RKO (cell line): ENCODE measurements at regions not wholly inside any gene's neighbourhood (a gene's known extent, or its start where the extent isn't known, plus 50 kb on each side); places are given as distances from the start of the nearest gene placed in this dataset.

ENCODE experiments used
- DNase-seq: peaks from one replicate; pipeline ENCODE4 v3.0.0-alpha.2; 2016; ENCODE audit warnings: low spot score

- DNase-seq: no peak
Observed at GRCh38 chr4:96691521-96691920, 851.6 kb downstream of the PDHA2 start.

DNA sequence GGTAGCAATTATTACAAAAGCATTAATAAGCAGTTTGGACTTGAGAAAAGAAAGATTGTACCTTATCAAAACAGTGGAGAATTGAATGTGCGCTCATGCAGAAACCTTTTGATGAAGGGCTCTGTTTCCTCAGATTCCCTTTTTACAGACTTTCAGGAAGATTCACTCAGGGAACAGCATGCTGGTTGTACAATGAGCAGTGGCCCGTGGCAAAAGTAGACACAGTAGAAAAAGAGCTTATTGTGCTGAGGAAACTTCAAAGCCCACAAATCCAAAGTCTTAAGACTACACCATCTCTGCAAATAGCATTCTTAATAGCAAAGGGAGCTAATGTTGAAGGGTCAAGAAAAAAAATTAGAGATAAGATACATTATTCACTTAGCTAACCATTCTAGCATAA lies 858.9 kb downstream of the PDHA2 start:
- DNase-seq: no peak

DNA sequence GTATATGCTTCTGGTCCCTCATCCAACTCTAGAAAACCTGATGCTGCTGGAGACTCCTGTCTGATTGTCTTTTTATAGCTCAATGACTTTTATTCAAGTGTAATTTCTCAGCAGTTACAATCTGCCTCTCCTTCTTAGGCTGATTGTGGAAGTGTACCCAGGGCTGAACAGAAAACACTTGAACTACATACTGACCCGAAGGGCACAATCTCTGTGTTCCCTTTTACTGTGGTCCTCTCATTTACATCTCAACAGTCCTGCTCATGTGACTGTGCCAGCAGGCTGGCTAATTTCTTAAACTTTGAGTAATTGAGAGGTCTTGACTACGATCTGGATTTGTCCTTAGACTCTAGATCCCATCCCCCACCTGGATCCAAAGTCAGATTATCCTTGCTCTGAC lies 863.4 kb downstream of the PDHA2 start:
- DNase-seq: no peak

GRCh38 chr4:96708766-96709165 lies 868.9 kb downstream of the PDHA2 start:
- no peak for DNase-seq

DNA sequence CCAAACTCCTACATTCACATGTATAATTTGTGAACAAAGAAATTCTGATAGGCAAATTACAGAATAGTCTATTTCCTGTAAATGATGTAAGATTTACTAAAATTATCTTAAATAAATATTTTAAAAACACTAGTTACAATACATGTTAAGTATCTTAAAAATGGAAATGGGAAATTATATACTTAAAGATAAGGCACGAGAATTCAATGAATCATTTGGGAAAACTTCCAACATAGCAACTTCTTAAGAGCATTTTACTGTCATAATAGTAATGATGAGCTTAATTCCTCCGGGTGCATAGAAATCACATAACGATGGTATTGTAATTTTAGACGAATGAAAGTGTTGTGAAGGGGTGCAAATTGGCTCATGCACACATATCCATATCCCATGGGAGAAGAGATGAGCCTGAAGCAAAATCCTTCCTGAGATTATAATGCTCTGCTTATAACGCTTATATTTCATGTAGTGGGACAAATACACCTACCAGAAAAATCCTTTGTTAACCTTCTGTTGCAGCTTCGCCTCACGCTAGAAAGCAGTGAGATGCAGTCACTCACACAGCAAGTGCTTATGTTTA lies 873.5 kb downstream of the PDHA2 start:
- DNase-seq: no peak

DNA sequence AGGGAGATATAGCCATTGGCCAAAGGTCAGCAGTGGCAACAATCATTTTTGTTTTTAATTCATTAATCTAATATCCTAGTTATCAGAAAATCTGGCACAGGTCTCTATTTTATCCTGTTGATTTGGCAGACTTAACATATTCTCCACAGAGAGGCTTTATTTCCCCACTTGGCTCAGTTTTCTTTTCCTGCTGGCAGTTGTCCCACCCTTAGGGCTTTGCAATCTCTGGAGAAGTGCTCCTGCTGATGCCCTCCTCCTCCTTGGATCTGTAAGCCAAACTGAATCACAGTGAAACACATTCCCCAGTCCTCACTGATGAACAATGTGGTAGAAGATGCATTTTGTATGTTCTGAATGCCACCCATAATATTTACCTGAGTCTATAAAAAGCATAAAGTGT lies 889.7 kb downstream of the PDHA2 start:
- no peak for DNase-seq

DNA sequence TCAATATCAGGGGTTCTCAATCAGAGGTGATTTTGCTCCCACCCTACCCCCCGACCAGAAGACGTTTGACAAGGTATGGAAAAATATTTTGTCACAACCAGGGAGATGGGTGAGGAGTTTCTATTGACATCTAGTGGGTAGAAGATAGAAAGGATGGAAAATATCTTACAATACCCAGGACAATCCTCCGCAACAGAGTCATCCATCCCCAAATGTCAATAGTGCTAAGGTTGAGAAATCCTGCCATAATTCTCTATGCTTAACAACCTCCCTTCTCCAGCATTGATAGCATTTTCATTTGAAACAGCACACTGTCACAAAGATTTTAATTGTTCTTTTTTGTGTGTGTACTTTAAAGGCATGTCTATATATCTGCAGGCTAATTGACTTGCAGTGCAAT lies 890.5 kb downstream of the PDHA2 start:
- no peak for DNase-seq

DNA sequence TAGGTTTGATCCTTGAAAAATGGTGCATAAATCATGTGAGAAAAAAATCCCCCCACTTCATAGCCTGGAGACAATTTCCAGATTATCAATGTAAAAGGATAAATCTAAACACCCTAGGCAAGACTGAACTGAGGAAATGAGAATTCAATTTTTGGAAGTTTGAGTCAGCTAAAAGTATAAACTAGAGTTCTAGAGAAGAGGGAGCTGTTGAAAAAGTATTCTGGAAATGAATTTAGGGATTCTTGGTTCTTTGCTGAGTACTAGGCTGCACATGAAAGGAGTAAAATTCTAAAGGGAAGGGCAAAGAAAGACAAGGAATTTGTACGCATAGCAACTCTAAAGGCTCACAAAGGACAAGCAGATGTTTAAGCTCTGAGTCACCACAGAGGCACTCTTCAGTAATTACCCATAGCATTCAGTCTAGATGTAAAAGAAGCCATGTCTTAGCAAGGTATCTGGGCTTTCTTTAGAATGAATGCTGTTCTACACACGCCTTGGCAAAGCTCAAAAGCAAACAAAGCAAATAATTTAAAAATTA lies 896.5 kb downstream of the PDHA2 start:
- peak; percentile 43 for DNase-seq

DNA sequence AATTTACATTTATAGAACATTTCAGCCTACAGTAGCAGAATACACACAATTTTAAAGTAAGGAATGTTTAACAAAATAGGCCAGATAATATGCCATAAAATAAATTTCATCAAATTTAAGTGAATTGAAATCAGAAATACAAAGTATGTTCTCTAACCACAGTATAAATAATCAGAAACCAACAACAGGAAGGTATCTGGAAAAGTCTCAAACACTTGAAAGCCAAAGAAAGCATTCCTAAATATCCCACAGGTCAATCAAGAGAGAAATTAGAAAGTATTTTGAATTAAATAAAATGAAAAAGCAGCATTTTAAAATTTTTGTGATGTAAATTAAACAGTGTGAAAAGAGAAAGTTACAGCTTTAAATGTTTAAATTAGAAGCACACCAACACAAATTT lies 899.2 kb downstream of the PDHA2 start:
- no peak for DNase-seq

GRCh38 chr4:96742332-96743014 lies 902.6 kb downstream of the PDHA2 start:
- DNase-seq: no peak

- DNase-seq: no peak
Observed at GRCh38 chr4:96744676-96745075, 904.8 kb downstream of the PDHA2 start.

GRCh38 chr4:96753216-96753615 lies 913.3 kb downstream of the PDHA2 start:
- DNase-seq: no peak

DNA sequence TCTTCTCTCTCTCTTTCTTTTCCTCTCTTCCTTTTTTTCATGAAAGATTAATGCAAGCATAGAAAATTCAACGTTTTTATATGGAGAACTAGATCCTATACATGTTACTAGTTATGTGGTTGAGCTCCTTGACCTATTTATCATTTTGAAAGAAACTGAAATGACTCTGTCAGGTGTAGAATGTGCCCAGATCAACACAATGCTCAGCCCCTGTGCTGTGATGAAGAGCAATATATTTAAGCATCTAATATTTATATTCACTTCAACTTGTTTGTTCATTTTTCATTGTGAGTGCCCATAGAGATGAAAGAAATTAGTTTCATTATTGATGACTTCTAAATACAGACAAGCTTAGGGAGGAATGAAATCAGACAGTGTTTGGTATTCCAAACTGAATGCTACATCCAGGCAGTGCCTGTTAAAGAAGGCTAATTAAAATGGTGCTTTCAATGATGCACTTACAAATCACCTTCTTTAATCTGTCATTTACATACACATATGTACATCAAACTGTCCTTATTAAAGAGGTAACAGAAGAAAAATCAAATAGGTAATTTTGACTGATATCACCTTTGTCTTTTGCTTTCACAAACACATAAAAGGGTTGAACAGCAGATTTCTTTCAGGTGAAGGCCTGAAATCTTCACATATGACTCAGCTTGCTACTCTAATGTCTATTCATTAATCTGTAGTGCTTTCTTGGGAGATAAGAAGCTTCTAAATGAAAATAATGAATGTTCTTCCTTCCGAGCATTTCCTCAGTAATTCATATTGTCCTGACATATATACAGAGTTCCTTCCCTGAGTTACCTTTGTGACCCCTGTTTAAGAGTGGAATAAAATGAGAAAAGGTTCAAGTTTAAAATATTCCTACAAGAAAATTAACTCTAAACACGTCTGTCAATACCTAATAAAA lies 915.9 kb downstream of the PDHA2 start:
- no peak for DNase-seq

- no peak for DNase-seq
Observed at GRCh38 chr4:96756584-96756983, 916.7 kb downstream of the PDHA2 start.

DNA sequence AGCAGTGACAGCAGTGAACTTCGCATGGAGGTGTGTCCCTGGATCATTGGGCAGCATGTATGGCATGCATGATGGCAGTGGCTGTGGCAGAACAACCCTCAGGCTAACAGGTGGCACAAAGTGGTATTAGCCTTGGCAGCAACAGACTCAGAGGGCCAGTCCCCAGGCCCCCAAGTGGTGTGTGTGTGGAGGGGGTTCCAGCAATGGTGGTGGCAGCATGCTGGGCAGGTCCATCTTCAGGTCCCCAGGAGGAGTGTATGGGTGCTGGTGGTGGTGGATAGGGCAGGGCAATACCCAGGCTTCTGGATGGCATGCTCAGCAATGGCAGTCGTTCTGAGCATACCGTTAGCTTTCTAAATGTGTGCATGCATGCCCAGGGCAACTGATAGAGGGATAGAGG lies 923.7 kb downstream of the PDHA2 start:
- DNase-seq: no peak

GRCh38 chr4:96766359-96766758 lies 926.5 kb downstream of the PDHA2 start:
- no peak for DNase-seq

DNA sequence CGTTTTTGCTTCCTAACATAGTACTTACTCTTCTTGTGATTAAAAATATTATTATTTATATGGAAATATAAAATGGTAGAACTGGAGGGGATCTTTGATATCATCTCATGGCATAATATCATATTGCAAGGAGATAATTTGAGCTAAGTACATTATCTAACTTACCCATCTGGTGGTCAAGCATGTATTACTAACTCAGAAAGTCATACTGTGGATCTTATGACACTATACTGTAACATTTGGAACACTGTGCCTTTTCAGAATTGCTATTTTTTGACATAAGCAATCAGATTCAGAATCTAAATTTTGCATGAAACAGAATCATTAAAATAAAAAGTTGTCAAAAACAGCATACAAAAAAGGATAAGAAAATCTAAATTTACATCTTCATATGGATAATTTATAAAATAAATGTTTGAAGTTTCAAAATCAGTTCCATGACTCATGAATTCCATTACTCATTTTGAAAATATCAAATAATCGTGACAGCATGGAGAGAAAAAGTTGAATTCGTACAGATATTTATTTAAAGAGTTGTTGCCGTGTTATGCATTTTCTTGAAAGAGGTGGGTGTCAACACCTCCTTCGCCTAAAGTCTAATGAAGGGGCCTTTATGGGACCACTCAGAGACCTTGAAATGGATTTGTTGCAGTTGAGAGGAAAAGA lies 928.1 kb downstream of the PDHA2 start:
- DNase-seq: no peak

DNA sequence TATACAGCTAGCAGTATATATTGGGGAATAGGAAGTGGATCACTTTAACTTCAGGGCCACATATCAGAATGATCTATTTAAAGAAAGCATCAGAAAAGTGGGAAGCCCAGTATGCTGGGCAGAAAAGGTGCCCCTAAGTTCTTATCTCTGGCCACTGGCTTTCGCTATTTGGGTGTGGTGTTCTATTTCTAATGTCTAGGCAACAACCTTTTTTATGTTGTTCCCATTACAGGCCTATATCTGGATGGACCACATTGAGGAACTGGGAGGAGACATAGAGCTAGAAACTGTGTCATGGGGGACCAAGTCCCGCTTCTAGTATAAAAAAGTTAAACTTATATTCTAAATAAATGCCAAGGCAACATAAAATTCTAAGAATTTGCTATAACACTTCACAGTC lies 935.6 kb downstream of the PDHA2 start:
- no peak for DNase-seq

DNA sequence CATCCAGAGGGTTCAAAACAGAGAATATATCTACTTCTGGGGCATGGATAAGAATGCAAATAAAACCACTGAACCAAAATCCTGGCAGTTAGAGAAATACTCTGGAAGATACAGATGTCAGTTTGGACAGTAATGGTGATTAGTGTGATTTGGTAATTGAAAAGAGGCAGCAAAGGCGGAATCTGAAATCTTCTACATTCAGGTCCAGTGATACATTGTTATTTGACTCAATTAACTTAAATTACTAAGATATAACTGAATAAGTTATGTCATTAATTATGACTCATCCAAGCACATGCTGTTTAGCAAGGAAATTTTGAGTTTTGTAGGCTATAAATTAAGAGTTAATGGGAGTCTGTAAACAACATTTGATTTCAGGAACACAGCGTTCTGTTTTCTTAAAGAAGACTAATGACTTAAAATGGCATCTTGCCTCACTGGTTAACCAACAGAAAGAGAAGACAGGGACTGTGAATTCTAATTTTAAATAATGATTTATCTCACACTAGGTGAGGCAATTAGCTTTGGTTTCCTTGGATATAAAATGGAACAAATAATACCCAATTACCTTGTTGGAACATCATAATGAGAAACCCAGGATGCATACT lies 937.1 kb downstream of the PDHA2 start:
- DNase-seq: no peak

- no peak for DNase-seq
Observed at GRCh38 chr4:96784336-96784735, 944.4 kb downstream of the PDHA2 start.

DNA sequence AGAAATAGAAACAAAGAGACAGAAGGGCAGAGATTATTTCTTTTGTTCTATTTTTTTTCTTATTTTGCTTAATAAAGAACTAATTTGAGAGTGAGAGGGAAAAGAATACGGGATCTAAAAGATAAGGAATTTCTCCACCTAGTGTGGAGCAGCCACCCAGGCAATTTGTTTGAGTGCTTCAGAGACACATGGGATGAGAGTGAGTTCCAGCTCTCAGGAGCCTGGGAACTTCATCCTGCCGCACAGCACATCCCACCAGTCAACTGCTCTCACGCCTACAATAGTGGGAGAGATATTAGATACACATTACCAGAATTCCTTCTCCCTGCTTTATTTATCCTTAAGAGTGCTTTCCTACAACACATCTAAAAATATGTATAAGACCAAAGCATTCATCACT lies 946.4 kb downstream of the PDHA2 start:
- DNase-seq: no peak

GRCh38 chr4:96787766-96788165 lies 947.9 kb downstream of the PDHA2 start:
- DNase-seq: no peak
